Astrocyte (in vitro differentiated cells and primary cell): ENCODE measurements at regions not wholly inside any gene's neighbourhood (a gene's known extent, or its start where the extent isn't known, plus 50 kb on each side); places are given as distances from the start of the nearest gene placed in this dataset.

Experiments
- EZH2 ChIP-seq: IDR thresholded peaks from 2 replicates; pipeline ENCODE4 v1.6.1; 2012; ENCODE audit warnings: mild to moderate bottlenecking, low read length, inconsistent platforms; ENCODE audit not compliant: insufficient read depth
- TF ChIP-seq, protein P1 (sequence below): IDR thresholded peaks from 2 replicates; pipeline ENCODE4 v1.5.1; 2011; ENCODE audit warnings: low read depth, mild to moderate bottlenecking, inconsistent platforms, low read length, moderate library complexity; ENCODE audit not compliant: insufficient read depth

DNA sequence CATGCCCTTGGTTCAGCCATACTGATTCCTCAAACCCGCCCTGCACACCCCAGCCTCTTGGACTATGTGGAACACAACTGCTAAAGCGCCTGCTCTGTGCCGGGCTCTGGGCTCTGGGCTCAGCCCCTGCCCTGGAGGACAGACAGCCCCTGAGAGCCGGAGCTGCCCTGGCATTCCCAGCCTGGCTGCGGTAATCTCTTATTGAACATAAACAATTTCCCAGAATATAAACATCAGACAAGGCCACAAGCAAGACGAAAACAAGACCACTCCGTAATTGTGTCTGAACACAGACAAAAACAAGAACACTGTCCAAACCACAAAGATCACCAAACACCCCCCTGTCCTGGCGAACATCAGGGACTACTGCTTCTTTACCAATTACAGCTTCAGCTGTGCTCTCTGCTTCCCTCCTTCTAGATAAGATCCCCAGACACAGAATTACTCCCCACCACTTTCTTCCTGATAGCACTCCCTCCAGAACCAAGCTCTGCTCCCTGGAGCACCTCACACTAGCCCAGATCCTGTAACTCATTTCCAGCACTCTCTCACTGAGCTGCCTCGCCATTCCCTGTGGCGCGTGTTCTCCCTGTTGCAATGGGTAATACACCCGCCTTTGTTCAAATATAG, 57.1 kb upstream of the TLE3 start:
- TF ChIP-seq, protein P1, sequence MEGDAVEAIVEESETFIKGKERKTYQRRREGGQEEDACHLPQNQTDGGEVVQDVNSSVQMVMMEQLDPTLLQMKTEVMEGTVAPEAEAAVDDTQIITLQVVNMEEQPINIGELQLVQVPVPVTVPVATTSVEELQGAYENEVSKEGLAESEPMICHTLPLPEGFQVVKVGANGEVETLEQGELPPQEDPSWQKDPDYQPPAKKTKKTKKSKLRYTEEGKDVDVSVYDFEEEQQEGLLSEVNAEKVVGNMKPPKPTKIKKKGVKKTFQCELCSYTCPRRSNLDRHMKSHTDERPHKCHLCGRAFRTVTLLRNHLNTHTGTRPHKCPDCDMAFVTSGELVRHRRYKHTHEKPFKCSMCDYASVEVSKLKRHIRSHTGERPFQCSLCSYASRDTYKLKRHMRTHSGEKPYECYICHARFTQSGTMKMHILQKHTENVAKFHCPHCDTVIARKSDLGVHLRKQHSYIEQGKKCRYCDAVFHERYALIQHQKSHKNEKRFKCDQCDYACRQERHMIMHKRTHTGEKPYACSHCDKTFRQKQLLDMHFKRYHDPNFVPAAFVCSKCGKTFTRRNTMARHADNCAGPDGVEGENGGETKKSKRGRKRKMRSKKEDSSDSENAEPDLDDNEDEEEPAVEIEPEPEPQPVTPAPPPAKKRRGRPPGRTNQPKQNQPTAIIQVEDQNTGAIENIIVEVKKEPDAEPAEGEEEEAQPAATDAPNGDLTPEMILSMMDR = no peak
- TF ChIP-seq EZH2 = no peak
